Stromal cell of bone marrow (primary cell): ENCODE measurements at regions not wholly inside any gene's neighbourhood (a gene's known extent, or its start where the extent isn't known, plus 50 kb on each side); places are given as distances from the start of the nearest gene placed in this dataset.

Experiments
- DNase-seq: peaks from one replicate; pipeline ENCODE4 v3.0.0-alpha.2; 2012; ENCODE audit warnings: low read depth

DNA sequence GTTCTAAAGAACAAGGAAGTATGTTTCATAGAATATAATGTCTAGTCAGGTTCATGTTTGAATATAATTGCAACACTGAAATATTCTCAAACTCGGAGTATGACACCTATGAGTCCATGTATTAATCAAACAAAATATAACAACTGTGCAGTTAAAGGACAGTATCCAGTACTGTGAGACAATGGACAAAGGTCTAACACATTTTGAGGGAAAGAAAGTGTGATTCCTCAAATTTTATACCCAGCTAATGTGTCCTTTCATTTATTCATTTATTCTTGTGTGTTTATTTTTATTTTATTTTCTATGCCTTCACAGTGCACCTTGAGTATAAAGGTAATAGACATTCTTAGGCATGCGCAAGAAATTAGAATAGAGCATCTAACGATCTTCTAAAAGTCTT lies 401.0 kb upstream of the ZFHX3 start:
- DNase-seq, result no peak

DNA sequence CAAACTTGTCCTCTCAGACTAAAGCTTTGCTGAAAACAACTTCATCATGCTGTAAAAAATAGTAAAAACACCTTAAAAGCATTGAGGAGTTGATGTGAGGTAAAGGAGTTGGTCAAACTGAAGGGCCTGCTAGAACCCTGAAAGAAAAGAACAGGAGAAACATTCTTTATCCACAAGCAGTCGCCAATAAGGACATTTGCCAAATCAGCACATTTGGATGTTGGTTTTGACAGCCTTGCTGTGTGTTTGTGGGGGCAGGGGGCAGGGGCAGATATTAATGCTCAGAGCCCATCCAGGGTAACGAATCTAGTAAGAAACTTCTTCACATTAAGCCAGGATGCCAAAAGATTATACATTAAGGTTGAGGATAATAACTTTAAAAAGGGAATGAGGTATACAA lies 399.9 kb upstream of the ZFHX3 start:
- no peak for DNase-seq

GRCh38 chr16:73434621-73435020 lies 386.7 kb upstream of the ZFHX3 start:
- DNase-seq, result no peak

GRCh38 chr16:73433731-73434307 lies 385.9 kb upstream of the ZFHX3 start:
- no peak for DNase-seq

DNA sequence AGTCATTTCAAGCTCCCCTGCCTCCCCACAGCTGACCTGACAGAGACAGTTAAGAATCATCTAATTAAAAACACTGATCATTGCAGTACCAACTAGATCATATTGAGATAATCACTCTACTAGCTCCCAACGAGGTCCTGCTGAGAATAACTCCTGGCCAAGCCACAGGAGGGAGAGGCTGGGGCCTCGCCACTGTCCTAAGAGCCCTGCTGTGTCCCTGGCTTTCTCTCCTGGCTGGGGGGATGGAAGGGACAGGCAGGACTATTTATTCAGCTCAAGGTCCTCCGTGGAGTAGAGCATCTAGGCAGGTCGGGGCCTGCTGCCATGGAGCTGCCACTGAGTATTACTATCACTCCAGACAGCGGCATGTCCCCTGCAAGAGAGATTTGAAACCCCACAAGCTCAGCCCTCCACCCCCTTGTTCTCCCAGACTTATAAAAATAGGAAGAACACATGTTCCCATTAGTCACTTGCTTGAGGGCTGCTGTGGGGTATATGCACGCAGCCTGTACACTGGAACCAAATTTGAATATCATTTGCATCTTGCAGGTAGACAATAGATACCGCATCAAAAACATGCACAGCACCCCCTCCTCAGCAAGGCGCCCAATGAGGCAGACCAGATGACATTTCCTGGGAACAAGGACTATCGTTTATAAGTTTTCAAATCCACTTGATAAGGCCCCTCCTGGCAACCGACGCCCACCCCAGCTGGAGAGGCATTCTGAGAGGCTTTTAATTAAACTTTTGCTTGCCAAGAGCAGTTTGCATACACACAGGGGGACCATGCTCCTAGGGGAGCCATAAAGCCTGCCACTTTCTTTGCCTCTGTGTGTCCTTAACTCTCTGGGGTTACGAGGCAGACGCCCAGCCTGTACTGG lies 385.2 kb upstream of the ZFHX3 start:
- DNase-seq, result no peak

GRCh38 chr16:73430138-73430537 lies 382.2 kb upstream of the ZFHX3 start:
- DNase-seq, result no peak

DNA sequence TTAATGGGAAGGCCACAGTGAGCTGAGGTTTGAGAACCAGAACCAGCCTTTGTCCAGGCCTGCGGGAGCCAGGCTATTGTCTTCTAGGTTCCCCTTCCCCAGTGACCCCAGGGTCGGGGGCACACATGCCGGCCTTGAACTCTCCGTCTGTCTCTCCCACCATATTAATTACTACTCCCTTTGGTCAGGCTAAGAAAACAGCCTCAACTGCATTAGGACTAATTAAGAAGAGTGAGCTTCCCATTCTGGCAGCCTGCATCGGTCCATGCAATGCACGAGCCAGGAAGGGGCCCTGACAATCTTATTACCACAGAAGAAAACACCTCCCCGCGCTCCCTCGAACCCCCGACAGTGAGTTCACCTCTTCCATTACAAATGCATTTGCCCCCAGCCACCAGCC lies 380.2 kb upstream of the ZFHX3 start:
- DNase-seq, result no peak

GRCh38 chr16:73427164-73427563 lies 379.2 kb upstream of the ZFHX3 start:
- no peak for DNase-seq

DNA sequence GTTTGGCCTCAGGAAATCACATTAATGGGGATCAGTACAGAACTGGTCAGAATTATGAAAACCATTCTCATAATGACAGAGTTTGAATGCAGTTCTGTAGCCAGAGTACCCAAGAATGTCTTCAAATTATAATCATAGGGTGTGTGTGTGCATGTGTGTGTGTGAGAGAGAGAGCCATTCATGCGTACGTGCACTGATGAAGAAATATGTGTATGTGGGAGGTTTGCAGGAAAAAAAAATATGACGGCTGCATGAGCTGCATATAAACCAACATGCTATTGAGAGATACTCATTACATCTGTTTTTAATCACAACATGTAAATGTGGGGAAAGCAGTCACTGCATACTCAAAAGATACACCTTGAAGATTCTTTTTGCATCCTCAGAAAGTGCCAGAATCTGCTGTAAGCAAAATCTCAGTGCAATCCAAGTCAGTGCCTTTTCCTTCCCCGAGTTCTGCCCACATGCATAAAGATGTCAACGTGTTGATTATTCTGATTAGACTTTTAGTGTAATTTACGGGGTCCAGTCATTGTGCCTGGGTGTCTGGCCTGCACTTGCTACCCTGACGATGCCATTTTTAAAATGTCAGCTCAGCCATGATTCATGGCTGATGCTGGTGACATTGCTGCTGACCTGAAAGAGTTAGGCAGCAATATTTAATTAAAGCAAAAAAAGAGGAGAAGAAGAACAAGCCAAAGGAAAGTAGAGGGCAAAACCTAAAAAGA lies 378.7 kb upstream of the ZFHX3 start:
- DNase-seq, result no peak

GRCh38 chr16:73420676-73421075 lies 372.7 kb upstream of the ZFHX3 start:
- DNase-seq, result no peak

DNA sequence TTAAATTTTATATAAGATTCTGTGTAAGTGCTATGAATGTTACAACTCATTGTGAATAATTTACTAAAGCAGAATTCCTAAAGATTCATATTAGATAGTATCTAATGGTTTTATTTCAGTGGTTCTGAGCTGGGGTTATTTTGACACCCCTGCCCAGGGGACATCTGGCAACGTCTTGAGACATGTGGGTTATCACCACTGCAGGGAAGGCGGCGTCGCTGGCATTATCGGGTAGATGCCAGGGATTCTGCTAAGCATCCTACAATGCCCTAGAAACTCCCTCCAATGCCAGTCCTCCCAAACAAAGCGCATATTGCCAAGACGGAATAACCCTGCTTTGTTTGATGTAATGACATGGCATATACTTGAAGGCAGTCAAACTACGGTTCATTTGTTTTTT lies 372.3 kb upstream of the ZFHX3 start:
- DNase-seq, result no peak

- no peak for DNase-seq
These were observed 370.8 kb upstream of the ZFHX3 start for GRCh38 chr16:73418691-73419090.

DNA sequence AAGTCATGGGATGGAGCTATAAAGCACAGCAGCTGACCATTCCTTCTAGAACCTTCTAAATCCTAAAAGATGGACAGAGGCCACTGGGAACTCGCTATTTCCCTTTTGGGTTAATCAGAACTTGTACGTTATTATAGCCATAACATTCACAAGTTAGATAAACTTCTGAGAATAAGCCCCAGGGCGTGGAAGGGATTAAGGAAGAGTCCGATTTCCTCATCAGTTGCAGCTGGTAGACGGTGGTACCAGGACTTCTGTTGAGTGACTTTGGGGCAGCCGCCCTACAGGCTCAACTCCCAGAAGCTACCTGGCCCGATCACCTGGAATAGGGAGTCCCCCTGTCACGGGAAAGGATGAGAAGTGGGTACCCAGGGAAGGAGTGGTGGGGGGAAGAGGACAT lies 370.1 kb upstream of the ZFHX3 start:
- DNase-seq, result no peak

GRCh38 chr16:73415286-73415685 lies 367.4 kb upstream of the ZFHX3 start:
- no peak for DNase-seq

DNA sequence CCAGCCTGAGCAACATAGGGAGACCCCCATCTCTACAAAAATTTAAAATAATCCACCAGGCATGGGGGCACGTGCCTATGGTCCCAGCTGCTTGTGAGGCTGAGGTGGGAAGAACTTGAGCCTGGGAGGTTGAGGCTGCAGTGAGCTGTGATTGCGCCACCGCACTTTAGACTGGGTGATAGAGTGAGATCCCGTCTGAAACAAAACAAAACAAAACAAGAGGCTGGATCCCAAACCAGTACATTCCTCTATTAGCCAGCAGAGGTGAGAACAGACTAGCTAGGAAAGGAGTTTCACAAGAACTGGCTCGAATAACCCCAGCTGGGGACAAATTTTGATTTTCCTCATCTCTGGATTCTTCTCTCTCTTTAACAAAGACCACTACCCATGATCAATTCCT lies 366.7 kb upstream of the ZFHX3 start:
- no peak for DNase-seq

DNA sequence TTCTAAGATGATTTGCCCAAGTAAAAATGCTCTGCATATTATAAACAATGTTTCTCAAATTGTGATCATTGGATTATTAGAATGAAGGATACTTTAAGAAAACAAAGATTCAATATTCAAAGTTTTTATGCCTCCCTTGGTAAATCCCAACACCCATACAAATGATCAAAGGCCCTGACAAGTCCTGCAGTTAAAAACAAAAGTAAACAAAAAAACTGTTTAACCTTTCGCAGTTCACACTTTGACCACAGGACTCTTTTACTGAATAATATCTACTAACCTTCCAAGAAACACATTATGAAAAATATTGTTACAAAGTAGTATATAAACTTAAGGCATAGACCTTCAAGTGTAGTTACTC lies 365.9 kb upstream of the ZFHX3 start:
- no peak for DNase-seq

GRCh38 chr16:73413091-73413829 lies 365.3 kb upstream of the ZFHX3 start:
- no peak for DNase-seq

- DNase-seq, result no peak
These were observed 364.5 kb upstream of the ZFHX3 start for GRCh38 chr16:73412416-73412815.

GRCh38 chr16:73408716-73409115 lies 360.8 kb upstream of the ZFHX3 start:
- no peak for DNase-seq

GRCh38 chr16:73408311-73408710 lies 360.4 kb upstream of the ZFHX3 start:
- DNase-seq, result no peak

GRCh38 chr16:73405851-73406250 lies 357.9 kb upstream of the ZFHX3 start:
- DNase-seq, result no peak

DNA sequence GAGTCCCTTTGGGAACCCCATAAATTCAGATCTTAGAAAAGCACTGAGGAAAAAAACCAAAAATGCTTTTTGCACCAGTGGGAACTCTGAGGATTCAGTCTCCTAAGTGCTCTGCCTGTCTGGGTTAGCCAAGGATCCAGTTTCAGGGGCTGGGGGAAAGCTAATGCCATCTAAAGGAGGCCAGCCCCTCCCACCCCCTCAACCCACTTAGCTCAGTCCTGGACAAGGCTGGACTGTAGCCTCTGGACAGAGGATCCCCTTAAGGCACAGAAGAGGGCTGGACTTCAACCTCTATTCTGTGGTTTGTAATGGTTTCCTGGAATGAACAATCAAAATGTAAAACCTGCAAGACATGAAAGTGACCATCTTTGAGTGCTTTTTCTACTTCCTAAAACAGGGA lies 356.1 kb upstream of the ZFHX3 start:
- DNase-seq, result no peak

DNA sequence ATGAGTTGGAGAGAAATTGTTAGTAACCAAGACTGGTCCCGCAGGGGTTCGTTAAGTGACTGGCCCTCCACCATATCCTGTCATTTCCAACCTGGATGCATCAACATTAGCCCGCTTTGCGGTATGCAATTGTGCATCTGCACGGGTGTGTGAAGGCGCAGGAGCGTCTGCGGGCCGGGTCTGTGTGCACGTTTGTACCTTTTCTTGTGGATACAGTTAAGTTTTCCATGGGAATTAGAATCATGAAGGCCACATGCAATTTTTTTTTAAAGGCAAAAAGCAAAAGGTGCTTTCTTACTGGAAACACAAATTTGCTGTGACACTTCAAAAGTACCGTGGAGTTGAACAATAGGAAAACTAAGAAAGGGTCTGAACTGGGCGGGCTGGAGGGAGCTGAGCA lies 355.4 kb upstream of the ZFHX3 start:
- no peak for DNase-seq
